Neuronal stem cell (in vitro differentiated cells): ENCODE measurements at regions not wholly inside any gene's neighbourhood (a gene's known extent, or its start where the extent isn't known, plus 50 kb on each side); places are given as distances from the start of the nearest gene placed in this dataset.

Source experiments
- DNase-seq: peaks from one replicate; pipeline ENCODE4 v3.0.0-alpha.2; 2013; ENCODE audit warnings: low spot score
- H2AFZ ChIP-seq: one replicate; pipeline ENCODE4 v1.6.1; 2013; ENCODE audit warnings: mild to moderate bottlenecking, low read length, inconsistent platforms
- H2AK5ac ChIP-seq: 2 replicates; pipeline ENCODE4 v1.6.1; 2013; ENCODE audit warnings: low read depth, mild to moderate bottlenecking, inconsistent platforms, low read length, moderate library complexity, mixed read lengths
- H2BK120ac ChIP-seq: 2 replicates; pipeline ENCODE4 v1.6.1; 2013; ENCODE audit warnings: low read depth, mild to moderate bottlenecking, inconsistent platforms, low read length, moderate library complexity, mixed read lengths
- H2BK12ac ChIP-seq: one replicate; pipeline ENCODE4 v1.6.1; 2013; ENCODE audit warnings: low read length, inconsistent platforms
- H2BK15ac ChIP-seq: 2 replicates; pipeline ENCODE4 v1.6.1; 2013; ENCODE audit warnings: mild to moderate bottlenecking, low read length, inconsistent platforms, mixed read lengths
- H2BK5ac ChIP-seq: one replicate; pipeline ENCODE4 v1.6.1; 2013; ENCODE audit warnings: inconsistent platforms, mild to moderate bottlenecking, low read length, moderate library complexity
- H3K14ac ChIP-seq: one replicate; pipeline ENCODE4 v1.6.1; 2013; ENCODE audit warnings: low read length, inconsistent platforms
- H3K18ac ChIP-seq: 2 replicates; pipeline ENCODE4 v1.6.1; 2013; ENCODE audit warnings: low read length, inconsistent platforms
- H3K23ac ChIP-seq: 2 replicates; pipeline ENCODE4 v1.6.1; 2013; ENCODE audit warnings: low read depth, mild to moderate bottlenecking, mixed read lengths, low read length, inconsistent platforms; ENCODE audit not compliant: poor library complexity
- H3K27ac ChIP-seq: replicated peaks from 3 replicates; pipeline ENCODE4 v1.5.1; 2013; ENCODE audit warnings: low read length, inconsistent platforms
- H3K27me3 ChIP-seq, 3 experiments: 2 replicates each; pipeline ENCODE4 v1.6.1; 2013; ENCODE audit warnings: low read length in 3 of 3, mild to moderate bottlenecking in 2 of 3, inconsistent platforms in 1 of 3, low read depth in 1 of 3, mixed read lengths in 1 of 3, moderate library complexity in 1 of 3; ENCODE audit not compliant: control insufficient read depth in 3 of 3, insufficient read depth in 3 of 3
- H3K36me3 ChIP-seq, 2 donors: replicated peaks in 1 of 2; 2 replicates each; pipeline ENCODE4 v1.6.1; 2013; ENCODE audit warnings: low read length in 2 of 2; ENCODE audit not compliant: control insufficient read depth in 2 of 2, insufficient read depth in 2 of 2
- H3K4ac ChIP-seq: 2 replicates; pipeline ENCODE4 v1.6.1; 2013; ENCODE audit warnings: inconsistent platforms, mild to moderate bottlenecking, low read length, moderate library complexity
- H3K4me1 ChIP-seq, 2 donors: 1 replicate in 1 of 2; 2 replicates in 1 of 2; pipeline ENCODE4 v1.6.1; 2013; ENCODE audit warnings: low read length in 2 of 2, low read depth in 1 of 2; ENCODE audit not compliant: control insufficient read depth in 2 of 2, insufficient read depth in 1 of 2
- H3K4me2 ChIP-seq: one replicate; pipeline ENCODE4 v1.6.1; 2013; ENCODE audit warnings: mild to moderate bottlenecking, low read length, inconsistent platforms; ENCODE audit not compliant: insufficient read depth, poor library complexity, severe bottlenecking
- H3K4me3 ChIP-seq, 2 donors: 2 replicates each; pipeline ENCODE4 v1.5.1; 2013; ENCODE audit warnings: low read length in 2 of 2, mild to moderate bottlenecking in 2 of 2, inconsistent platforms in 1 of 2, moderate library complexity in 1 of 2
- H3K79me1 ChIP-seq: one replicate; pipeline ENCODE4 v1.6.1; 2013; ENCODE audit warnings: low read depth, mild to moderate bottlenecking, inconsistent platforms, low read length, moderate library complexity
- H3K9ac ChIP-seq: one replicate; pipeline ENCODE4 v1.6.1; 2013; ENCODE audit warnings: mild to moderate bottlenecking, low read depth, low read length, inconsistent platforms; ENCODE audit not compliant: poor library complexity
- H3K9me3 ChIP-seq, 2 donors: replicated peaks in 1 of 2; 2 replicates each; pipeline versions ENCODE3 to v1.6.1; 2013; ENCODE audit warnings: low read length in 2 of 2, mild to moderate bottlenecking in 2 of 2, inconsistent platforms in 1 of 2, low read depth in 1 of 2, mixed read lengths in 1 of 2, moderate library complexity in 1 of 2; ENCODE audit not compliant: control insufficient read depth in 2 of 2, insufficient read depth in 1 of 2
- H4K8ac ChIP-seq: one replicate; pipeline ENCODE4 v1.6.1; 2013; ENCODE audit warnings: low read depth, mild to moderate bottlenecking, inconsistent platforms, low read length, moderate library complexity
- H4K91ac ChIP-seq: one replicate; pipeline ENCODE4 v1.6.1; 2013; ENCODE audit warnings: low read length, low read depth, mild to moderate bottlenecking, inconsistent platforms; ENCODE audit not compliant: poor library complexity
- WGBS, 2 donors: extraction: QIAGEN DNeasy Blood & Tissue Kit; methylation state at CpG; one replicate each; pipeline ENCODE4 v1.1.7; 2013; ENCODE audit warnings: missing lambda C conversion rate in 2 of 2, mixed read lengths in 1 of 2; ENCODE audit not compliant: insufficient read length in 2 of 2, insufficient replicate concordance in 1 of 2; ENCODE audit errors: extremely low coverage in 2 of 2; 5-methylcytosine and 5-hydroxymethylcytosine counted together

DNA sequence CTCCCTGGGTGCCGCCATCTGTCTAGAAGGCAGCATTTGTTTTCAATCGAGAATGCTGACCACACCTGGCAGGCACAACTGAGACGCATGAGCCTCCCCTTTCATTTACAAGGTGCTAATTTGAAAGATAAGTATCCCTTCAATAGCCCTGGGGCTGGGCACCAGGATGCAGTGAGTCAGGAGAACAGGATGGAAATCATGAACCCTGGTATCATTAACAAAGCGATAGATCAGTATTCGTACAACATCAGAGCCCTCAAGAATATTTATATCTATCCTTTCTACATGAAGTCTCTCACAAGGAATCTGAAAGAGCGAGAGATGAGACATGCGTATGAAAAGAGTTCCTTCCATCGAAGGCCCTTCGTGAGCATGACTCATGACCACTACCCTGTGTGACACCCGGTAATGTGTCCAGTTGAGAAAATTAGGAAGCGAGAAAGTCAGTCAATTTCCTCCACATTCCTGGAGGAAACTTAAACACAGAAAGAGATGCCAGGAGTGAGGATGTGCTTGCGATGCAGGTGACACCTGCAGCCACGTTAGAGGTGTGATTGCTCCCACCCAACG is 123.1 kb upstream of the PITRM1 start:
- Histone ChIP-seq H3K9ac (no peak overlapping the region), H2BK5ac (no peak overlapping the region), H3K18ac (no peak overlapping the region), H3K4ac (no peak overlapping the region), H3K23ac (no peak overlapping the region), H3K79me1 (no peaks in the 10 kb centered on the region), H4K8ac (no peak overlapping the region), H3K9me3 (no peaks in the 10 kb centered on the region), H2BK12ac (no peak overlapping the region), H3K27me3 (no peaks in the 10 kb centered on the region), H3K4me3 (no peak overlapping the region), H3K27ac (no peak overlapping the region), H3K14ac (no peak overlapping the region), H4K91ac (no peak overlapping the region), H2AFZ (no peak overlapping the region), H2AK5ac (no peak overlapping the region), H3K4me1 (peaks cover 8 to 11% of the 10 kb centered on the region in 2 donors), H2BK15ac (no peak overlapping the region), H2BK120ac (no peak overlapping the region), H3K36me3 (no peaks in the 10 kb centered on the region), H3K4me2 (no peak overlapping the region)
- no peak for DNase-seq
- WGBS, 2 donors, result no CpG with 5 or more reads among the region's 14 CpGs

DNA sequence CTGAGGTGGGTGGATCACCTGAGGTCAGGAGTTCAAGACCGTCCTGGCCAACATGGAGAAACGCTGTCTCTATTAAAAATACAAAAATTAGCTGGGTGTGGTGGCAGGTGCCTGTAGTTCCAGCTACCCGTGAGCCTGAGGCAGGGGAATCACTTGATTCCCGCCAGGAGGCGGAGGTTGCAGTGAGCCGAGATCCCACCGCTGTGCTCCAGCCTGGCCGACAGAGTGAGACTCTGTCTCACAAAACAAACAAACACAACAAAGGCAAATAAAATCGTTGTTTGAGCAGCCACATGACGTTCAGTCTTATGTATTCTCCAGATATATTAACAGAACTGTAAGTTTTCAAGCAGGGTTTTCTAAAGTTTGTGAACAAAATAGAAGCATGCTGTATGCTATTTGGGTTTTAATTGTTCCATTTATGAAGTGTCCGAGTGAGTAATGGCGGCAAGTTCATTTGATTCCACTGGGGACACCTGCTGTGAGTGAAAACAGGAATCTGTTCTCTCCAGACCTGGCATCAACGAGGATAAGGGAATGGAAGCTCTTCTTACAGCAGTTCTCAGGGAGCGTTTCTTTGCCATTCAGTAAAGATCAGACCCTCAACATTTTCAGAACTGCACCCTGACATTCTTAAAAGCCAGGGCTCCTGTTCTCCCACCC is 122.5 kb upstream of the PITRM1 start:
- no peak overlapping the region for H4K91ac ChIP-seq
- H3K4me2 ChIP-seq, result no peak overlapping the region
- H3K27ac ChIP-seq, result no peak overlapping the region
- no CpG with 5 or more reads among the region's 14 CpGs for WGBS, 2 donors
- DNase-seq, result no peak
- H3K79me1 ChIP-seq, result no peaks in the 10 kb centered on the region
- H3K27me3 ChIP-seq, result no peaks in the 10 kb centered on the region
- no peak overlapping the region for H2BK120ac ChIP-seq
- H3K4me1 ChIP-seq, result peaks cover 8 to 11% of the 10 kb centered on the region in 2 donors
- no peak overlapping the region for H3K23ac ChIP-seq
- H2BK15ac ChIP-seq, result no peak overlapping the region
- no peak overlapping the region for H3K4me3 ChIP-seq
- no peak overlapping the region for H2AFZ ChIP-seq
- H2BK12ac ChIP-seq, result no peak overlapping the region
- H3K36me3 ChIP-seq, result no peaks in the 10 kb centered on the region
- no peak overlapping the region for H3K4ac ChIP-seq
- H3K18ac ChIP-seq, result no peak overlapping the region
- H4K8ac ChIP-seq, result no peak overlapping the region
- no peak overlapping the region for H3K9ac ChIP-seq
- H3K9me3 ChIP-seq, result no peaks in the 10 kb centered on the region
- no peak overlapping the region for H2BK5ac ChIP-seq
- H3K14ac ChIP-seq, result no peak overlapping the region
- H2AK5ac ChIP-seq, result no peak overlapping the region

DNA sequence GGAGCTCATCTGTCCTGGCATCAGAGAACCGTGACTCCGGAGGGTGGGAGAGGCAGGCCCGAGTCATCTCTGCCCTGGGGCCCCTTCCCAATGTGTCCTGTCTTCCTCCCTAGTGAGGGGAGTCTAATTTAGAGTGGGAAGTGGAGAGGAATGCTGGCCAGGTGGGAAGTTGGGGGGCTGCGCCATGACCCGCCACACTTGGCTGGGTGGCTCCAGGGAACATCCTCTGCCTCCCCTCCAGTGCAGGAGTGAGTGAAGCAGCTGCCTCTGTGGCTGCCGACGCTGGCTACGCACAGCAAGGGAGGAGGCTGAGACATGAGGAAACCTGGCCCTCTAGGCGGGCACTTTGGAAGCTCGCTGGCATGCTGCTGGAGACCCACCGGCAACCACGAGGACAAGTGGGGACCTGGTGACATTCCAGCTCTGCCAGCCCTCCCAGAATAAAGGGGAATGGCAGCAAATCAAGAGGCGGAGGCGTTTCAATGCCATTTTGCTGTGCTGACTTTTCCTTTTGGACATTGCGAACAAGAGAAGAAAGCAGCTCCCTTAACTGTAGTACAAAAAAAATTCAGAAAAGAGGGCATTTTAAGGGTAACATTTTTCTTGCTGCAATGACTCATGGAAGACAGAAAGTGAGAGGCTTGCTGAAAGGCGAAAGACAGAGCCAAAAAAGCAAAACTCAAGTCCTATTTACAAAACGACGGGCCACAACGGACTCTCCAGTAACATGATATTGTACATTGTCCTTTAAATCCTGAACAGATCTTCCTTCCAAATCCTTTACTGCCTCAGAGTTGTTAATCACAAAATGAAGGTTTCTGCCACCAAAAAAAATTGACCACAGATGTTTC is 121.2 kb upstream of the PITRM1 start:
- no peak overlapping the region for H2BK15ac ChIP-seq
- peaks cover 8 to 11% of the 10 kb centered on the region in 2 donors for H3K4me1 ChIP-seq
- DNase-seq, result no peak
- no peak overlapping the region for H2BK5ac ChIP-seq
- H3K4ac ChIP-seq, result no peak overlapping the region
- no peak overlapping the region for H3K27ac ChIP-seq
- no peak overlapping the region for H4K91ac ChIP-seq
- H2BK120ac ChIP-seq, result no peak overlapping the region
- no peak overlapping the region for H2BK12ac ChIP-seq
- no peak overlapping the region for H3K4me3 ChIP-seq
- peak overlapping the region; percentile 76 for H3K18ac ChIP-seq
- no CpG with 5 or more reads among the region's 19 CpGs for whole genome bisulfite sequencing, 2 donors
- no peak overlapping the region for H3K9ac ChIP-seq
- no peaks in the 10 kb centered on the region for H3K27me3 ChIP-seq
- no peaks in the 10 kb centered on the region for H3K36me3 ChIP-seq
- H3K4me2 ChIP-seq, result no peak overlapping the region
- H3K79me1 ChIP-seq, result no peaks in the 10 kb centered on the region
- peak overlapping the region; percentile 30 for H2AFZ ChIP-seq
- H4K8ac ChIP-seq, result no peak overlapping the region
- no peak overlapping the region for H2AK5ac ChIP-seq
- no peak overlapping the region for H3K23ac ChIP-seq
- peak overlapping the region; percentile 21 for H3K14ac ChIP-seq
- no peaks in the 10 kb centered on the region for H3K9me3 ChIP-seq

DNA sequence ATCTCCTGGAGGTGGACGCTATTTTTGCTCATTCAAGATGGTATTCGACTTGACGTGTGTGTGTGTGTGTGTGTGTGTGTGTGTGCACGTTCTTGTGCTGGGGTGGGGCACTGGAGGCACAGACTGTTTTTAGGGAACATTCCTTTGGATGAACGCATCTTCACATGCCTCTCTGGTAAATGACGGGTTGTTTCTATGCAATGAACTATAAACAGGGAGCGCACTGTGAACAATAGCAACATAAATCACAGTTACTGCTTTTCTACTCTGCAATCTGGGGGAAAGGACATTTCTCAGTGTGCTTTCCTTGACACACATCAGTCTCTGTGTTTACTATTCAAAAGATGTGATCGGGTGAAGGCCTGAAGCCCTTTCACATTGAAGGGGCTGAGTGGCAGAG is 120.1 kb upstream of the PITRM1 start:
- H4K8ac ChIP-seq, result no peak overlapping the region
- DNase-seq, result no peak
- no peak overlapping the region for H3K4me2 ChIP-seq
- H3K23ac ChIP-seq, result no peak overlapping the region
- peak overlapping the region; percentile 17 for H2AFZ ChIP-seq
- H3K14ac ChIP-seq, result no peak overlapping the region
- H2BK120ac ChIP-seq, result no peak overlapping the region
- no peak overlapping the region for H3K9ac ChIP-seq
- H2BK5ac ChIP-seq, result no peak overlapping the region
- no peak overlapping the region for H2BK12ac ChIP-seq
- H3K4ac ChIP-seq, result no peak overlapping the region
- WGBS, 2 donors, result no CpG with 5 or more reads among the region's 8 CpGs
- no peaks in the 10 kb centered on the region for H3K9me3 ChIP-seq
- no peaks in the 10 kb centered on the region for H3K79me1 ChIP-seq
- H3K36me3 ChIP-seq, result no peaks in the 10 kb centered on the region
- no peaks in the 10 kb centered on the region for H3K27me3 ChIP-seq
- no peak overlapping the region for H3K4me3 ChIP-seq
- no peak overlapping the region for H3K27ac ChIP-seq
- H3K18ac ChIP-seq, result no peak overlapping the region
- H2AK5ac ChIP-seq, result no peak overlapping the region
- H3K4me1 ChIP-seq, result peaks cover 8 to 11% of the 10 kb centered on the region in 2 donors
- no peak overlapping the region for H2BK15ac ChIP-seq
- no peak overlapping the region for H4K91ac ChIP-seq
